HS-5 (cell line): ENCODE measurements at regions not wholly inside any gene's neighbourhood (a gene's known extent, or its start where the extent isn't known, plus 50 kb on each side); places are given as distances from the start of the nearest gene placed in this dataset.
"Not testable (repeated sequence)": the region's sequence is repeated elsewhere in the genome, so short reads cannot be mapped to it uniquely, and the experiment has no call there.

Experiments
- DNase-seq: peaks from one replicate; pipeline ENCODE4 v3.0.0-alpha.2; 2012; ENCODE audit warnings: low read depth

GRCh38 chr14:30260833-30261607, 297.9 kb upstream of the G2E3 start:
- no peak for DNase-seq

- no peak for DNase-seq
Observed at GRCh38 chr14:30264161-30264560, 294.8 kb upstream of the G2E3 start.

- no peak for DNase-seq
Observed at GRCh38 chr14:30266290-30266689, 292.7 kb upstream of the G2E3 start.

GRCh38 chr14:30267141-30267540, 291.8 kb upstream of the G2E3 start:
- DNase-seq: no peak

- DNase-seq: peak; percentile 48
Observed at GRCh38 chr14:30270200-30271161, 288.5 kb upstream of the G2E3 start.

GRCh38 chr14:30271811-30272323, 287.1 kb upstream of the G2E3 start:
- no peak for DNase-seq

GRCh38 chr14:30272848-30273832, 285.8 kb upstream of the G2E3 start:
- DNase-seq: no peak

- no peak for DNase-seq
Observed at GRCh38 chr14:30275604-30276003, 283.4 kb upstream of the G2E3 start.

GRCh38 chr14:30277268-30277667, 281.7 kb upstream of the G2E3 start:
- no peak for DNase-seq

GRCh38 chr14:30278856-30279255, 280.1 kb upstream of the G2E3 start:
- not testable (repeated sequence) for DNase-seq

- no peak for DNase-seq
Observed at GRCh38 chr14:30283822-30284446, 275.0 kb upstream of the G2E3 start.

GRCh38 chr14:30284808-30285207, 274.1 kb upstream of the G2E3 start:
- DNase-seq: no peak

- no peak for DNase-seq
Observed at GRCh38 chr14:30287579-30288445, 271.1 kb upstream of the G2E3 start.

- DNase-seq: no peak
Observed at GRCh38 chr14:30290001-30290400, 269.0 kb upstream of the G2E3 start.

GRCh38 chr14:30291216-30291615, 267.7 kb upstream of the G2E3 start:
- peak; percentile 64 for DNase-seq

- DNase-seq: no peak
Observed at GRCh38 chr14:30292541-30292940, 266.4 kb upstream of the G2E3 start.

- DNase-seq: no peak
Observed at GRCh38 chr14:30295980-30296379, 263.0 kb upstream of the G2E3 start.

GRCh38 chr14:30296931-30297405, 262.0 kb upstream of the G2E3 start:
- no peak for DNase-seq

GRCh38 chr14:30297876-30298795, 260.8 kb upstream of the G2E3 start:
- no peak for DNase-seq
